Activated T-helper 1 cell treated with anti-CD3 and anti-CD28 coated beads, Interleukin-2, amount 50 U/mL, for 16 hours (primary cell): ENCODE measurements at regions not wholly inside any gene's neighbourhood (a gene's known extent, or its start where the extent isn't known, plus 50 kb on each side); places are given as distances from the start of the nearest gene placed in this dataset.

Experiments used
- DNase-seq, 2 donors: peaks; one replicate each; pipeline ENCODE4 v3.0.0-alpha.2; 2020; ENCODE audit warnings: low read depth in 1 of 2, low spot score in 1 of 2

GRCh38 chr20:60240415-60240814 lies 282.2 kb downstream of the CDH26 start:
- no peak for DNase-seq

GRCh38 chr20:60240986-60241385 lies 282.8 kb downstream of the CDH26 start:
- no peak for DNase-seq

GRCh38 chr20:60242836-60243505 lies 284.7 kb downstream of the CDH26 start:
- DNase-seq, result no peak

- no peak for DNase-seq
Measured at GRCh38 chr20:60244373-60245146, 286.3 kb downstream of the CDH26 start.

- no peak for DNase-seq
Measured at GRCh38 chr20:60246751-60247150, 288.5 kb downstream of the CDH26 start.

GRCh38 chr20:60249436-60249835 lies 291.2 kb downstream of the CDH26 start:
- DNase-seq, result no peak

GRCh38 chr20:60250251-60250650 lies 292.0 kb downstream of the CDH26 start:
- no peak for DNase-seq

GRCh38 chr20:60252866-60253265 lies 294.6 kb downstream of the CDH26 start:
- DNase-seq, result no peak

- no peak for DNase-seq
Measured at GRCh38 chr20:60253471-60253870, 295.2 kb downstream of the CDH26 start.

- DNase-seq, result no peak
Measured at GRCh38 chr20:60254901-60255411, 296.7 kb downstream of the CDH26 start.

- DNase-seq, result no peak
Measured at GRCh38 chr20:60255415-60255814, 297.2 kb downstream of the CDH26 start.

GRCh38 chr20:60255866-60256265 lies 297.6 kb downstream of the CDH26 start:
- DNase-seq, result no peak

GRCh38 chr20:60256811-60257210 lies 298.6 kb downstream of the CDH26 start:
- no peak for DNase-seq

GRCh38 chr20:60257671-60258070 lies 299.4 kb downstream of the CDH26 start:
- DNase-seq, result no peak

- DNase-seq, result no peak
Measured at GRCh38 chr20:60258255-60258863, 300.1 kb downstream of the CDH26 start.

- no peak for DNase-seq
Measured at GRCh38 chr20:60261333-60261732, 303.1 kb downstream of the CDH26 start.

GRCh38 chr20:60262967-60263603 lies 304.9 kb downstream of the CDH26 start:
- DNase-seq, result peak; percentile 20

- DNase-seq, result no peak
Measured at GRCh38 chr20:60263725-60264709, 305.8 kb downstream of the CDH26 start.

- DNase-seq, result no peak
Measured at GRCh38 chr20:60266177-60266823, 308.1 kb downstream of the CDH26 start.

GRCh38 chr20:60268491-60268890 lies 310.3 kb downstream of the CDH26 start:
- no peak for DNase-seq
